Adrenal gland (tissue), 9 donors: ENCODE measurements at regions not wholly inside any gene's neighbourhood (a gene's known extent, or its start where the extent isn't known, plus 50 kb on each side); places are given as distances from the start of the nearest gene placed in this dataset.

Experiments
- DNase-seq, 7 donors: peaks; one replicate each; pipeline ENCODE4 v3.0.0-alpha.2; 2019 to 2020
- H3K27ac ChIP-seq, 5 donors: fragments of 200-600 bp; sonication (generic) in 4 of 5; 1 replicate in 3 of 5; 2 replicates in 2 of 5; pipeline versions ENCODE4 v1.5.1 to v1.8.0; 2016 to 2020; ENCODE audit warnings: mild to moderate bottlenecking in 1 of 5
- H3K27me3 ChIP-seq: fragments of 200-600 bp; 2 replicates; pipeline ENCODE4 v1.8.0; 2021
- H3K36me3 ChIP-seq, 2 donors: fragments of 200-600 bp; replicated peaks in 1 of 2; 1 replicate in 1 of 2; 2 replicates in 1 of 2; pipeline versions ENCODE4 v1.5.1 to v1.8.0; 2018 to 2022
- H3K4me1 ChIP-seq, 2 donors: fragments of 200-600 bp; replicated peaks in 1 of 2; 1 replicate in 1 of 2; 2 replicates in 1 of 2; pipeline versions ENCODE4 v1.5.1 to v1.8.0; 2018 to 2021
- H3K4me3 ChIP-seq, 4 donors: fragments of 200-600 bp; sonication (generic) in 3 of 4; one replicate each; pipeline ENCODE4 v1.5.1; 2016 to 2018
- H3K9me3 ChIP-seq, 3 donors: fragments of 200-600 bp; sonication (generic) in 1 of 3; replicated peaks in 1 of 3; 1 replicate in 2 of 3; 2 replicates in 1 of 3; pipeline versions ENCODE4 v1.5.1 to v1.8.0; 2016 to 2021
- POLR2A ChIP-seq, 2 donors: fragments of 450-650 bp; IDR thresholded peaks; one replicate each; pipeline ENCODE4 v1.6.1; 2017; ENCODE audit warnings: antibody characterized with exemption in 2 of 2, mild to moderate bottlenecking in 2 of 2, moderate library complexity in 1 of 2
- WGBS, 4 donors: extraction: QIAGEN DNeasy Blood & Tissue Kit in 2 of 4; methylation state at CpG; one replicate each; pipeline versions ENCODE4 v1.1.5 to v1.1.7; 2013 to 2017; 5-methylcytosine and 5-hydroxymethylcytosine counted together
- intact Hi-C, 2 donors: fragments of 100-400 bp; cut with DNase I; formaldehyde crosslinking; loops; one replicate each; pipeline versions ENCODE4 v1.14.1 to v1.15.0; 2022 to 2023
- TF ChIP-seq, protein P1 (sequence below), 6 experiments: fragments of 450-650 bp in 4 of 6; fragments of 200-600 bp in 2 of 6; sonication (generic) in 1 of 6; IDR thresholded peaks; 1 replicate in 5 of 6; 2 replicates in 1 of 6; pipeline versions ENCODE4 v1.5.1 to v1.8.0; 2016 to 2021; ENCODE audit warnings: antibody characterized with exemption in 6 of 6, mild to moderate bottlenecking in 2 of 6, moderate library complexity in 1 of 6
- donor health status: healthy with polysubstance abuse.
- donor health status: Bipolar disorder and iron deficiency.
- donor health status: DM: yes; HTN: yes; CAD: no.
- donor health status: DM: no; HTN: no; CAD: no.
- donor health status: DM: no; HTN: no; CAD: no.

DNA sequence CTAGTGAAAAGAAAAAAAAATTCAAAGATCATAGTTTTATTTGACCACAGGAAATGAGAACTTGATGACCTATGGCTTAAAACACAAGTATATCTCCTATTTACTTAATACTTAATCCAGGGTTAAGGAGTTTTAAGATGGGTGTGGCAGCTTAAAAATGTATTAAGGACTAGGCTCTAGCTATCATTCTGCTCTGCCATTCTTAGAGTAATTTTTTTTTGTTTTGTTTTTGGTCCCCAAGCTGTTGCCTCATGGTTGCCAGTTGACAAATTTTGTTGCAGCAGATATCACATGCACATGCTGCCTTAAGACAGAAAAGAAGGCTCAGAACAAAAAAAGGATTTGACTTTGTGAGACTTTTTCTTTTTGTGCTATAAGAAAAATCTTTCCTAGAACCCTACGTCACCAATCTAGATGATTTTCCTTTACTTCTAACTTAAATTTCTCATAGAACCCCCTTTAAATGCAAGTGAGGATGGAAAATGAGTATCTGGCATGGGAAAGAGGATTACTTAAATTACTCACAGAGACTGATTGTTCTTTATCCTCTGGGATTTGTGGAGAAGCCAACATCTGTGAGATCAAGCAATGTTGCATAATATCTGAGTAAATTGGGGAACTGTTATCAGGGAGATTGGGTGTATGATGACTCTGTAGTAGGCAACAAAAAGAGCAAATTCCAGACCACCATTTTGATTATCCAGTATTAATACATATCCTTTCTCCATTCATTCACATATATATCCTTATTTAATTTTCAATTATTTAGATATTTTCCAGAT lies 364.7 kb upstream of the CD180 start:
- Histone ChIP-seq H3K27me3 (no peaks in the 10 kb centered on the region), H3K9me3 (peaks cover 0 to 6% (median 0%) of the 10 kb centered on the region in 3 donors), H3K36me3 (no peaks in the 10 kb centered on the region), H3K4me3 (no peak overlapping the region), H3K4me1 (no peaks in the 10 kb centered on the region), H3K27ac (no peak overlapping the region)
- 68 to 82% (median 70%) methylated on average over 1 of the region's 1 CpG for WGBS, 4 donors
- no peak for DNase-seq
- intact Hi-C loops = no loop called here
- TF ChIP-seq POLR2A (IDR thresholded peaks at IDR 0.05) = no peak
- TF ChIP-seq, protein P1, sequence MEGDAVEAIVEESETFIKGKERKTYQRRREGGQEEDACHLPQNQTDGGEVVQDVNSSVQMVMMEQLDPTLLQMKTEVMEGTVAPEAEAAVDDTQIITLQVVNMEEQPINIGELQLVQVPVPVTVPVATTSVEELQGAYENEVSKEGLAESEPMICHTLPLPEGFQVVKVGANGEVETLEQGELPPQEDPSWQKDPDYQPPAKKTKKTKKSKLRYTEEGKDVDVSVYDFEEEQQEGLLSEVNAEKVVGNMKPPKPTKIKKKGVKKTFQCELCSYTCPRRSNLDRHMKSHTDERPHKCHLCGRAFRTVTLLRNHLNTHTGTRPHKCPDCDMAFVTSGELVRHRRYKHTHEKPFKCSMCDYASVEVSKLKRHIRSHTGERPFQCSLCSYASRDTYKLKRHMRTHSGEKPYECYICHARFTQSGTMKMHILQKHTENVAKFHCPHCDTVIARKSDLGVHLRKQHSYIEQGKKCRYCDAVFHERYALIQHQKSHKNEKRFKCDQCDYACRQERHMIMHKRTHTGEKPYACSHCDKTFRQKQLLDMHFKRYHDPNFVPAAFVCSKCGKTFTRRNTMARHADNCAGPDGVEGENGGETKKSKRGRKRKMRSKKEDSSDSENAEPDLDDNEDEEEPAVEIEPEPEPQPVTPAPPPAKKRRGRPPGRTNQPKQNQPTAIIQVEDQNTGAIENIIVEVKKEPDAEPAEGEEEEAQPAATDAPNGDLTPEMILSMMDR (IDR thresholded peaks at IDR 0.05) = no peak

DNA sequence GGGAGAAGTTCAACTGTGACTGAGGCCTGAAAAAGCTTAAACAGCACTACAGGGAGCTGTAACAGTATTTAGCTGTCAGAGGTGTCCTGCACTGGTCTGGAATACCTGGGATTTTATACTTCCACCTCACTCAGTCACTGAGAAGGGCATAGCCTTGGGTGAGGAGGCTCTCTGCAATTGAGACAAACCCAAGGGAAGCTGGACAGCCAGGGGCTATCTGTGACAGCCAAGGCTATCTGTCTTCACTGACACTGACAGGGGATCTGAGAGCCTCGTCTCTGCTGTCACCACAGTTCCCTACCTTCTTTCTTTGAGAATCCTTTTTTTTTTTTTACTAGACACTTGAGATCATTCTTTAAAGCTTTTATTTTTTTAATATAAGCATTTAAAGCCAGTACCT lies 356.2 kb upstream of the CD180 start:
- TF ChIP-seq POLR2A (IDR thresholded peaks at IDR 0.05) = no peak
- TF ChIP-seq, protein P1 (IDR thresholded peaks at IDR 0.05) = no peak
- Histone ChIP-seq H3K4me1 (no peaks in the 10 kb centered on the region), H3K4me3 (no peak overlapping the region), H3K27ac (no peak overlapping the region), H3K9me3 (no peaks in the 10 kb centered on the region), H3K27me3 (no peaks in the 10 kb centered on the region), H3K36me3 (no peaks in the 10 kb centered on the region)
- 52 to 68% (median 60%) methylated on average over 1 of the region's 1 CpG for WGBS, 4 donors
- intact Hi-C loops = no loop called here
- DNase-seq = no peak

DNA sequence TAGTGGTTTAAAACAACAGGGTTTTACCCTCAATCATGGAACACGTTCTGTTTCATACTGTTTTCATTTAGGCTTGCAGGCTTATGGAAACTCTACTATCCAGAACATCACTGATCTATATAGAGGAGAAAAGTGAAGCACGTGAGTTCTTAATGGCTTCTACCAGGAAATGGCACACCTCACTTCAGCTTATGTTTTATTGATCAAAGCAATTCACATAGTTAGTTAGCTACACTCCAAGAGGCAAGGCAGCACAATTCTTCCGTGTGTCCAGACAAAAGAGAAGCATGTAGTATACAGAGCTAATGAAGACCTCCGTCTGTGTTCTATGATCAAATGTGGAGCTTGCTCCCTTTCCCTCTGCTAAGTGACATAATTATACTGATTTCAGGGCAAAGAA lies 353.3 kb upstream of the CD180 start:
- Histone ChIP-seq H3K9me3 (no peaks in the 10 kb centered on the region), H3K4me1 (no peaks in the 10 kb centered on the region), H3K27me3 (no peaks in the 10 kb centered on the region), H3K36me3 (no peaks in the 10 kb centered on the region), H3K27ac (no peak overlapping the region), H3K4me3 (no peak overlapping the region)
- intact Hi-C loops = no loop called here
- TF ChIP-seq, protein P1 (IDR thresholded peaks at IDR 0.05) = no peak
- no peak for TF ChIP-seq POLR2A (IDR thresholded peaks at IDR 0.05)
- whole genome bisulfite sequencing, 4 donors = 75 to 79% (median 76%) methylated on average over 4 of the region's 4 CpGs
- DNase-seq = no peak

DNA sequence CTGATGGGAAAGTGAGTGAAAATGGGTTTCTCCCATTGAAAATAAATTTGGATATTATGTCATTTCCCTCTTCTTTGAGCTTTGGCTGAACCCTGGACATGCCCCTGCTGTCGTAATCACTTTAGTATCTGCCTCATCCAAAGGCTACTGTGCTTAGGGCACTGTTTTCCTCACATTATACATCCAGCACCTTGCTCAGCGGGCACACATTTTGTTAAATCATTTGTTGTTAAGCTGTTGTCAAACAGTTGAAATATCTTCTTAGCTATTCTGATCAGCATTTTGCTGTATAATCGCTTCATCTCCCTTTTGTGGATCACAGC lies 352.7 kb upstream of the CD180 start:
- no peaks in the 10 kb centered on the region for H3K4me1 ChIP-seq
- intact Hi-C loops = no loop called here
- WGBS, 4 donors = 60 to 79% (median 66%) methylated on average over 3 of the region's 3 CpGs
- no peaks in the 10 kb centered on the region for H3K9me3 ChIP-seq
- TF ChIP-seq, protein P1 (IDR thresholded peaks at IDR 0.05) = no peak
- no peak for TF ChIP-seq POLR2A (IDR thresholded peaks at IDR 0.05)
- H3K27ac ChIP-seq = no peak overlapping the region
- H3K4me3 ChIP-seq = no peak overlapping the region
- no peak for DNase-seq
- H3K36me3 ChIP-seq = no peaks in the 10 kb centered on the region
- H3K27me3 ChIP-seq = no peaks in the 10 kb centered on the region
